ENCODE measurements at regions not wholly inside any gene's neighbourhood (a gene's known extent, or its start where the extent isn't known, plus 50 kb on each side); places are given as distances from the start of the nearest gene placed in this dataset.

DNA sequence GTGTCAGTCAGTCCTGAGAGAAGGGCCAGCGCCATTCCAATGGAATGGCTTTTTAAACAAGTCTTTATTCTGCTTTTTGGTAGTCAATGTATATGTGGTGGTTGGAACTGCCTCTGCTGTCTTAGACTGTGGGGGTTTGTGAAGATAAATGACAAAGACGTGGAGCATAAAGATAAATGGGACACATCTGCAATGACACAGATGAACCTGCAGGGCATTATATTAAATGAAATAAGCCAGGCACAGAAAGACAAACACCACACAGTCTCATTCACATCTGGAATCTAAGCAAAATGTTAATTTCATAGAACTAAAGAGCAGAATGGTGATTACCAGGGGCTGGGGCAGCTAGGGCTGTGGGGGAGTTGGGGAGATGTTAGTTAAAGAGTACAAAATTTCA, 912.8 kb upstream of the MAN1A1 start:
- DNase-seq (ENCODE audit: low read depth), result no peak

DNA sequence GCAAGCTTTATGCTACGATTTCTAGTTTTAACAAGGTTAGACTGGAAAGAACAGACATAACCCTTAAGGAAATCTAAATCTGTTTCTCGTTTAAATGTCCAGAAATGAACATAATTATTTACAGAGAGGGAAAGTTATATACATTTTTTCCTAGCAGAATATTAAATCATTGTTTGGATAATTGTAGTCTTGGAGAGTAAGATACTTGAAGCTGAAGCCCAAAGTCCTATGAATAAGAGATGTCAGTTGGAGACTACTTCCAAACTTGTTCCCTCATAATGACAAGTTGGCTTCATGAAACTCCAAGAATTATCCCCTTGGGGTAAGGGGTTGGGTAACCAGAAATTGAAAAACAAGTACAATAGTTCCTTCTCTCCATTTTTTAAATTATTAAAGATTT, 911.1 kb upstream of the MAN1A1 start:
- DNase-seq (ENCODE audit: low read depth), result no peak

- no peak for DNase-seq (ENCODE audit: low read depth)
Observed at GRCh38 chr6:120254651-120255050, 905.1 kb upstream of the MAN1A1 start.

- DNase-seq (ENCODE audit: low read depth), result no peak
Observed at GRCh38 chr6:120248451-120248850, 898.9 kb upstream of the MAN1A1 start.

DNA sequence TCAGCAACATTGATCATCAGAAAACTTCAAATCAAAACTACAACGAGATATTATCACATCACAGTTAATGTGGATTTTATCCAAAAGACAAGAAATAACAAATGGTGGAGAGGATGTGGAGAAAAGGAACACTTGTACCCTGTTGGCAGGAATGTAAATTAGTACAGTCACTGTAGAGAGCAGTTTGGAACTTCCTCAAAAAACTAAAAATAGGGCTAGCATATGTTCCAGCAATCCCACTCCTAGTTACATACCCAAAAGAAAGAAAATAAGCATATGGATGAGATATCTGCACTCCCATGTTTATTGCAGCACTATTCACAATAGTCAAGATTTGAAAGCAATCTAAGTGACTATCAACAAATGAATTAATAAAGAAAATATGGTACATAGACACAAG, 887.7 kb upstream of the MAN1A1 start:
- no peak for DNase-seq (ENCODE audit: low read depth)

- DNase-seq (ENCODE audit: low read depth), result no peak
Observed at GRCh38 chr6:120230008-120230407, 880.4 kb upstream of the MAN1A1 start.

GRCh38 chr6:120228297-120228696, 878.7 kb upstream of the MAN1A1 start:
- no peak for DNase-seq (ENCODE audit: low read depth)

DNA sequence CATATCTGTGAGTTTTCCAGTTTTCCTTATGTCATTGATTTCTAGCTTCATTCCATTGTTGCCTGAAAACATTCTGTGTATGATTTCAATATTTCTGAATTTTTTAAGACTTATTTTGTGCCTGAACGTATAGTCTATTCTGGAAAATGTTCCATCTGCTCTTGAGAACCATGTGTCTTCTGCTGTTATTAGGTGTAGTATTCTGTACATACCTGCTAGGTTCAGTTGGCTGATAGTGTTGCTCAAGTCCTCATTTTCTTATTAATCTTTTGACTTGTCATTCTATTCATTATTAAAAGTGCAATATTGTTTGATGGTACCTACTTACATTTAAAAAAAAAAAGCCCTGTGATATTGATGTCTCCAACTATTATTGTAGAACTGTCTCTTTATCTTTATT, 869.8 kb upstream of the MAN1A1 start:
- DNase-seq (ENCODE audit: low read depth), result no peak

GRCh38 chr6:120214088-120214499, 864.5 kb upstream of the MAN1A1 start:
- DNase-seq (ENCODE audit: low read depth), result no peak

- DNase-seq (ENCODE audit: low read depth), result no peak
Observed at GRCh38 chr6:120211955-120212792, 862.6 kb upstream of the MAN1A1 start.

DNA sequence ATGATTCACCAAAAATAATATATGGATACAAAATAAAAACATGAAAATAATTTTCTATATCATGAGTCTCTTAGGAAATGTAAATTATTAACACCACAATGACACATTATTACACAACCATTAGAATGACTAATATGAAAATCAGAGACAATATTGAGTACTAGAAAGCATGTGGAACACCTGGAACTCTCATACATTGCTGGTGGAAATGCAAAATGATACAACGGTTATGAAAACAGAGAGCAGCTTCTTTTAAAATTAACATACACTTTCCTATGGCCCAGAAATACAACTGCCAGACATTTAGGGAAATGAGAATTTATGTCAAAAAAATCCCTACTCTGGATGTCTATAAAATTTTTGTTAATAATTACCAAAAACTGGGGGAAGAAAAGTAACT, 853.3 kb upstream of the MAN1A1 start:
- no peak for DNase-seq (ENCODE audit: low read depth)

GRCh38 chr6:120200853-120201252, 851.3 kb upstream of the MAN1A1 start:
- no peak for DNase-seq (ENCODE audit: low read depth)

DNA sequence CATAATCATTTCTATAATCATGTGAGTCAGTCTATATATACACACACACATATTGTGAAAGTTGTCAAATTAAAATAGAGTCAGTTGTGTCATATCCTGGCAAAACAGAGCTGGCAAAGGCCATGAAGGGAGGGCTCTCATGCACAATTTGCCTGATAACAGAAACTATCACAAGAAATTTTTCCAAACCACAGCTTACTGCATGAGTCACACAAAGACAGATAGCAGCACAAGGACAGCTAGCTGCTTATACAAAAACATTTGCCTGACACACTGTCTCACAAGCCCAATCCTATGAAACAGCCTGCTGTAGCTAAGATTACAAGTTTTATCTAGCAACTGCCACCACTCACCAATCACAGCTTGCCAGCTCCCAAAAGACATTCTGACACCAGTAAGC, 848.5 kb upstream of the MAN1A1 start:
- peak; percentile 0 for DNase-seq (ENCODE audit: low read depth)

DNA sequence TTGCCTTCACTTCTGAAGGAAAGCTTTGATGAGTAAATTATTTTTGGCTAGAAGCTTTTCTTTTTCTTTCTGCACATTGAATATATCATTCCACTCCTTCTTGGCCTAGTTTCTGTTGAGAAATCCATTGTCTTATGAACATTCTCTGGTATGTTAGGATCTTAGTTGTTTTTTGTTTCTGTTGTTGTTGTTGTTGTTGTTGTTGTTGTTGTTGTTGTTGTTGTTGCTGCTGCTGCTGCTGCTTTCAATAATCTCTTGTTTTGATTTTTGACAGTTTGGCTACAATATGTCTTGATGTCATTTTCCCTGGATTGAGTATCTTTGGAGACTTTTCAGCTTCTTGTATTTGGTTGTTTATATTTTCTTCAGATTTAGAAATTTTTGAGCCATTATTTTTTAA, 836.5 kb upstream of the MAN1A1 start:
- no peak for DNase-seq (ENCODE audit: low read depth)

- DNase-seq (ENCODE audit: low read depth), result no peak
Observed at GRCh38 chr6:120173250-120173649, 823.7 kb upstream of the MAN1A1 start.

DNA sequence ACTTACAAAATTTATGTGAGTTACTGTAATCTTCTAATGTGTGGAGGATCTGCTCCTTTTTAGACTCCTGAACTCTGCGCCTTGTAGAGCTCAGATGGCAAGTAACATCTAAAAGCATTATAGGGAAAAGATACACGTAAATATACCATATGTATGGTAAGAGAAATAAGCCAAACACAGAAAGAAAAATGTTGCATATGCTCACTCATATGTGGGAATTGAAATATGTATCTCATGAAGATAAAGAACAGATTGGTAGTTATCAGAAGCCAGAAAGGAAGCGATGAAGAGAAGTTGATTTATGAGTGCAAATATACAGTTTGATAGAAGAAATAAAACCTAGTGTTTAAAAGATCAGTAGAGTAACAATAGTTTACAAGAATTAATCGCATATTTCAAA, 815.0 kb upstream of the MAN1A1 start:
- no peak for DNase-seq (ENCODE audit: low read depth)

DNA sequence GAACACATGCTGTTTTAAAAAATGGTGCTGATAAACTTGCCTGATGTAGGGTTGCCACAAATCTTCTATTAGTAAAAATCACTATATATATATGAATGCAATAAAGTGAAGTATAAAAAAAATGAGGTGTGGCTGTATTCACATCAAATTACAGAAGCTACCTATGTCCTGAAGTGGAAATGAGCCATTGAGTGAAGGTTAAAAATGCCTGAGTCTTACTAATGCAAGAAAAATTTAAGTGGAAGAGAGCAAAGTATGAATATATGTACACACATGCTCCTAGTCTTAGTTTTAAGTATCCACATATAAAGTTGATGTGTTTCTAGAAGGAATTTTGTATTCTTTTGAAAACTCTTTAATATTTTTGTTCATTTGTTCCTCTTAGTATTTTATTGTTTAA, 808.3 kb upstream of the MAN1A1 start:
- DNase-seq (ENCODE audit: low read depth), result no peak

GRCh38 chr6:120147071-120147871, 797.7 kb upstream of the MAN1A1 start:
- no peak for DNase-seq (ENCODE audit: low read depth)

DNA sequence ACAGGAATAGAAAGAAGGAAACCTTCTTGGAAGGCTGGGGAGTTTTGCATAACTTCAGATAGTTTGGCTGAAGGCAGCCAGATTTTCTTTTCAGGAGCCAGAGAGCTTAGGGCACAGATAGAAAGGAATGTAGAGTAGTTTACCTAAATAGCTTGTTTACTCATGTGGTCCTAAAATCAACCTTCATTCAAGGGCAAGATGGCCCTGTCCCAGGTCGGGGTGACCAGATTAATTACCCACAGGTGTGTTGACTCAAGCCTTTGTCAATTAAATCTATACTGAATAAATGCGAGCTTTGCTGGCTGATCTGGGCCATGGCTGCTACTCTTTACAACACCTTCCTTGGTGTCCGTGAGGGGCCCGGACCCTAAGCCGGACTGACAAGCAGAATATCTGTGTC, 792.0 kb upstream of the MAN1A1 start:
- no peak for DNase-seq (ENCODE audit: low read depth)

- DNase-seq (ENCODE audit: low read depth), result no peak
Observed at GRCh38 chr6:120137492-120137891, 787.9 kb upstream of the MAN1A1 start.

- DNase-seq (ENCODE audit: low read depth), result no peak
Observed at GRCh38 chr6:120129228-120129627, 779.7 kb upstream of the MAN1A1 start.

DNA sequence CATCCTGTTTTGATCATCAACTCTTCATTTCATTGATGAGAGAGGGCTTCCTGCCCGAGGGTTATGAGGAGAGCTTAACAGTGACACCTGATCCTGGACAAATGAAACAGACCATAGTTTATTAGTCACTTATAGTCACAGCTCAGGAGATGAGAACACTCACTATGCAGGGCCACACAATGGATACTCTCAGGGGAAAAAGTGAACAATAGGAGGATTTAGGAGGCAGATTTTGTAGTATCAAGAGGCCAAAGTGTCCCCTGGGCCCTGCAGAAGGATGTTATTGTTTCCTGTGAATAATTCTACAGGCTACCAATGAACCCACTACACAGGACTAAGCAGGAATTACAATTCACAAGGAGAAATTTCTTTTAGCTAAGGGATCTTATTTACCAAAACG, 772.8 kb upstream of the MAN1A1 start:
- DNase-seq (ENCODE audit: low read depth), result no peak

- DNase-seq (ENCODE audit: low read depth), result no peak
Observed at GRCh38 chr6:120116343-120116742, 766.8 kb upstream of the MAN1A1 start.

Data from myocyte (in vitro differentiated cells).